Activated naive CD4-positive, alpha-beta T cell treated with anti-CD3 and anti-CD28 coated beads, Interleukin-2, amount 10 ng/mL, durations not matched to agents 7 days and 5 days (primary cell): ENCODE measurements at regions not wholly inside any gene's neighbourhood (a gene's known extent, or its start where the extent isn't known, plus 50 kb on each side); places are given as distances from the start of the nearest gene placed in this dataset.
"Not testable (repeated sequence)": the region's sequence is repeated elsewhere in the genome, so short reads cannot be mapped to it uniquely, and the experiment has no call there.

Source experiments
- CTCF ChIA-PET: fragments of 350-600 bp; sonication (Branson Sonifier 250); formaldehyde crosslinking; loops from one replicate; lab custom pipeline; 2021; ENCODE audit warnings: antibody characterized with exemption; lab: Charles Lee
- DNase-seq: peaks from one replicate; pipeline ENCODE4 v3.0.0-alpha.2; 2020
- H3K27ac Mint-ChIP-seq: one replicate; pipeline ENCODE4 v1.8.0; 2021; ENCODE audit warnings: mild to moderate bottlenecking, moderate library complexity, mixed read lengths
- H3K27me3 Mint-ChIP-seq: one replicate; pipeline ENCODE4 v1.8.0; 2021; ENCODE audit warnings: mild to moderate bottlenecking, mixed read lengths
- H3K36me3 Mint-ChIP-seq: one replicate; pipeline ENCODE4 v1.8.0; 2021; ENCODE audit warnings: mixed read lengths
- H3K4me1 Mint-ChIP-seq: one replicate; pipeline ENCODE4 v1.8.0; 2021; ENCODE audit warnings: mixed read lengths
- H3K4me3 Mint-ChIP-seq: one replicate; pipeline ENCODE4 v1.8.0; 2021; ENCODE audit warnings: mild to moderate bottlenecking, moderate library complexity, mixed read lengths
- H3K9me3 Mint-ChIP-seq: one replicate; pipeline ENCODE4 v1.8.0; 2021; ENCODE audit warnings: mixed read lengths

GRCh38 chrX:66961665-66962064 is 322.8 kb upstream of the EDA2R start:
- Mint-ChIP-seq H3K4me3 (no peak overlapping the region), H3K27ac (no peak overlapping the region), H3K27me3 (no peaks in the 10 kb centered on the region), H3K9me3 (peaks cover 2% of the 10 kb centered on the region), H3K4me1 (no peaks in the 10 kb centered on the region), H3K36me3 (no peaks in the 10 kb centered on the region)
- CTCF ChIA-PET: no interaction called here
- no peak for DNase-seq

GRCh38 chrX:66931713-66932112 is 292.8 kb upstream of the EDA2R start:
- Mint-ChIP-seq H3K4me3 (no peak overlapping the region), H3K27ac (no peak overlapping the region), H3K9me3 (peaks cover 5% of the 10 kb centered on the region), H3K27me3 (no peaks in the 10 kb centered on the region), H3K36me3 (no peaks in the 10 kb centered on the region), H3K4me1 (no peaks in the 10 kb centered on the region)
- no peak for DNase-seq
- CTCF ChIA-PET: no interaction called here

GRCh38 chrX:66930516-66930915 is 291.6 kb upstream of the EDA2R start:
- H3K27me3 Mint-ChIP-seq, CTCF ChIA-PET, H3K36me3 Mint-ChIP-seq, H3K4me1 Mint-ChIP-seq, DNase-seq, H3K4me3 Mint-ChIP-seq, H3K9me3 Mint-ChIP-seq, H3K27ac Mint-ChIP-seq: not testable (repeated sequence)

- Mint-ChIP-seq H3K9me3 (peaks cover 5% of the 10 kb centered on the region), H3K27me3 (no peaks in the 10 kb centered on the region), H3K27ac (no peak overlapping the region), H3K4me3 (no peak overlapping the region), H3K4me1 (no peaks in the 10 kb centered on the region), H3K36me3 (no peaks in the 10 kb centered on the region)
- CTCF ChIA-PET: no interaction called here
- no peak for DNase-seq
Measured at GRCh38 chrX:66920296-66920695, 281.4 kb upstream of the EDA2R start.

GRCh38 chrX:66919280-66919832 is 280.5 kb upstream of the EDA2R start:
- no peak overlapping the region for H3K27ac Mint-ChIP-seq
- no peaks in the 10 kb centered on the region for H3K27me3 Mint-ChIP-seq
- peaks cover 5% of the 10 kb centered on the region for H3K9me3 Mint-ChIP-seq
- H3K4me1 Mint-ChIP-seq: no peaks in the 10 kb centered on the region
- no peak for DNase-seq
- H3K4me3 Mint-ChIP-seq: no peak overlapping the region
- CTCF ChIA-PET: no interaction called here
- no peaks in the 10 kb centered on the region for H3K36me3 Mint-ChIP-seq

GRCh38 chrX:66918511-66918910 is 279.6 kb upstream of the EDA2R start:
- H3K27ac Mint-ChIP-seq: no peak overlapping the region
- H3K27me3 Mint-ChIP-seq: no peaks in the 10 kb centered on the region
- CTCF ChIA-PET: no interaction called here
- H3K4me1 Mint-ChIP-seq: no peaks in the 10 kb centered on the region
- no peak for DNase-seq
- peaks cover 4% of the 10 kb centered on the region for H3K9me3 Mint-ChIP-seq
- H3K4me3 Mint-ChIP-seq: no peak overlapping the region
- H3K36me3 Mint-ChIP-seq: no peaks in the 10 kb centered on the region

GRCh38 chrX:66915893-66916292 is 277.0 kb upstream of the EDA2R start:
- H3K4me3 Mint-ChIP-seq: no peak overlapping the region
- H3K27me3 Mint-ChIP-seq: no peaks in the 10 kb centered on the region
- no peak overlapping the region for H3K27ac Mint-ChIP-seq
- CTCF ChIA-PET: no interaction called here
- peaks cover 2% of the 10 kb centered on the region for H3K9me3 Mint-ChIP-seq
- H3K4me1 Mint-ChIP-seq: no peaks in the 10 kb centered on the region
- no peaks in the 10 kb centered on the region for H3K36me3 Mint-ChIP-seq
- no peak for DNase-seq

- H3K36me3 Mint-ChIP-seq: no peaks in the 10 kb centered on the region
- peaks cover 2% of the 10 kb centered on the region for H3K9me3 Mint-ChIP-seq
- no peak for DNase-seq
- H3K27ac Mint-ChIP-seq: no peak overlapping the region
- CTCF ChIA-PET: no interaction called here
- H3K27me3 Mint-ChIP-seq: no peaks in the 10 kb centered on the region
- no peak overlapping the region for H3K4me3 Mint-ChIP-seq
- H3K4me1 Mint-ChIP-seq: no peaks in the 10 kb centered on the region
Measured at GRCh38 chrX:66914080-66914479, 275.2 kb upstream of the EDA2R start.

GRCh38 chrX:66912417-66912816 is 273.5 kb upstream of the EDA2R start:
- no peak for DNase-seq
- H3K27ac Mint-ChIP-seq: no peak overlapping the region
- H3K4me3 Mint-ChIP-seq: no peak overlapping the region
- no peaks in the 10 kb centered on the region for H3K36me3 Mint-ChIP-seq
- H3K4me1 Mint-ChIP-seq: no peaks in the 10 kb centered on the region
- no peaks in the 10 kb centered on the region for H3K9me3 Mint-ChIP-seq
- CTCF ChIA-PET: no interaction called here
- H3K27me3 Mint-ChIP-seq: no peaks in the 10 kb centered on the region

GRCh38 chrX:66902081-66902480 is 263.2 kb upstream of the EDA2R start:
- Mint-ChIP-seq H3K27me3 (no peaks in the 10 kb centered on the region), H3K36me3 (no peaks in the 10 kb centered on the region), H3K9me3 (peaks cover 1% of the 10 kb centered on the region), H3K27ac (no peak overlapping the region), H3K4me1 (no peaks in the 10 kb centered on the region), H3K4me3 (no peak overlapping the region)
- CTCF ChIA-PET: no interaction called here
- no peak for DNase-seq

- Mint-ChIP-seq H3K9me3 (peaks cover 1% of the 10 kb centered on the region), H3K27ac (no peak overlapping the region), H3K36me3 (no peaks in the 10 kb centered on the region), H3K27me3 (no peaks in the 10 kb centered on the region), H3K4me3 (no peak overlapping the region), H3K4me1 (no peaks in the 10 kb centered on the region)
- DNase-seq: no peak
- CTCF ChIA-PET: no interaction called here
Measured at GRCh38 chrX:66900886-66901285, 262.0 kb upstream of the EDA2R start.

- Mint-ChIP-seq H3K36me3 (no peaks in the 10 kb centered on the region), H3K9me3 (no peaks in the 10 kb centered on the region), H3K4me3 (no peak overlapping the region), H3K4me1 (no peaks in the 10 kb centered on the region), H3K27me3 (no peaks in the 10 kb centered on the region), H3K27ac (no peak overlapping the region)
- CTCF ChIA-PET: no interaction called here
- DNase-seq: no peak
Measured at GRCh38 chrX:66892004-66892403, 253.1 kb upstream of the EDA2R start.

GRCh38 chrX:66889418-66889817 is 250.5 kb upstream of the EDA2R start:
- CTCF ChIA-PET: no interaction called here
- H3K9me3 Mint-ChIP-seq: no peaks in the 10 kb centered on the region
- no peaks in the 10 kb centered on the region for H3K27me3 Mint-ChIP-seq
- DNase-seq: no peak
- H3K27ac Mint-ChIP-seq: no peak overlapping the region
- H3K4me1 Mint-ChIP-seq: no peaks in the 10 kb centered on the region
- no peak overlapping the region for H3K4me3 Mint-ChIP-seq
- no peaks in the 10 kb centered on the region for H3K36me3 Mint-ChIP-seq

GRCh38 chrX:66882101-66882500 is 243.2 kb upstream of the EDA2R start:
- H3K27ac Mint-ChIP-seq: no peak overlapping the region
- CTCF ChIA-PET: no interaction called here

GRCh38 chrX:66876776-66877175 is 237.9 kb upstream of the EDA2R start:
- Mint-ChIP-seq H3K4me1 (no peaks in the 10 kb centered on the region), H3K27ac (no peak overlapping the region), H3K36me3 (no peaks in the 10 kb centered on the region), H3K4me3 (no peak overlapping the region), H3K9me3 (no peaks in the 10 kb centered on the region), H3K27me3 (no peaks in the 10 kb centered on the region)
- CTCF ChIA-PET: no interaction called here
- no peak for DNase-seq

More at GRCh38 chrX:66882101-66882500, 243.2 kb upstream of the EDA2R start:
- no peaks in the 10 kb centered on the region for H3K9me3 Mint-ChIP-seq
- DNase-seq: no peak
- H3K27me3 Mint-ChIP-seq: no peaks in the 10 kb centered on the region
- no peaks in the 10 kb centered on the region for H3K4me1 Mint-ChIP-seq
- H3K4me3 Mint-ChIP-seq: no peak overlapping the region
- H3K36me3 Mint-ChIP-seq: no peaks in the 10 kb centered on the region

- no peak for DNase-seq
- H3K9me3 Mint-ChIP-seq: no peaks in the 10 kb centered on the region
- CTCF ChIA-PET: no interaction called here
- no peak overlapping the region for H3K4me3 Mint-ChIP-seq
- H3K4me1 Mint-ChIP-seq: no peaks in the 10 kb centered on the region
- H3K27me3 Mint-ChIP-seq: no peaks in the 10 kb centered on the region
- H3K36me3 Mint-ChIP-seq: no peaks in the 10 kb centered on the region
- H3K27ac Mint-ChIP-seq: no peak overlapping the region
Measured at GRCh38 chrX:66872771-66873170, 233.9 kb upstream of the EDA2R start.
